Activated CD4-positive, alpha-beta T cell treated with anti-CD3 and anti-CD28 coated beads, Interleukin-2, Interleukin-6, amounts not matched to agents 100 ng/mL and 50 ng/mL, durations not matched to agents 16 hours and 8 hours (primary cell): ENCODE measurements at regions not wholly inside any gene's neighbourhood (a gene's known extent, or its start where the extent isn't known, plus 50 kb on each side); places are given as distances from the start of the nearest gene placed in this dataset.
"Not testable (repeated sequence)": the region's sequence is repeated elsewhere in the genome, so short reads cannot be mapped to it uniquely, and the experiment has no call there.

ENCODE experiments used
- DNase-seq: peaks from one replicate; pipeline ENCODE4 v3.0.0-alpha.2; 2020

DNA sequence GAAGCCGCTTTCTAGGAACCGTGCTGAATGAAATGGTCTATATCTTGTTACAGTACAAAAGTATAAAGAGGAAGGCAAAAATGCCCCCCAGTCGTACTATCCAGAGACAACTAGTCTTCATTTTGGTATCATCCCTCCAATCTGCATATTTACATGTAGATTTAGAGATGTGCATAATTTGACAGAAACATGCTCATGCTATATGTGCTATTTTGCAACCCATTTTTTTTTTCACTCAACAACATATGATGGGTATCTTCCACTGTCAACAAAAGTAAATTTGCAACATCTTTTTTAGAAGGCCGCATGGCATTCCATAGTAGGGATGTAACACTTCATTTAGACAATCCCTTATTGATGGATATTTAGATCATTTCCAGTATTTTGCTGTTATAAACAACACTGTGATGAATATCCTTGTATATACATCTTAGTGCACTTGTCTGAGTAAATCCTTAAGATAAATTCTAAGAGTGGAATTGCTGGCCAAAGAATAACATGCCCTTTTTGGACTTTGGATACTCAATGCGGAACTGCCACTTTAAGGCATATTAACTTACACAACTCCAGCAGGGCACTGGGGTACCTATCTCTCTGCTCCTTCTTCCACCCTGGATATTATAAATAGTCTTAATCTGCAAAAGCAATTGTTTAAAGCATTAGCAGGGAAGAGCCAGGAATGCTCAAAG, 71.1 kb upstream of the SH3PXD2B start:
- DNase-seq, result no peak

DNA sequence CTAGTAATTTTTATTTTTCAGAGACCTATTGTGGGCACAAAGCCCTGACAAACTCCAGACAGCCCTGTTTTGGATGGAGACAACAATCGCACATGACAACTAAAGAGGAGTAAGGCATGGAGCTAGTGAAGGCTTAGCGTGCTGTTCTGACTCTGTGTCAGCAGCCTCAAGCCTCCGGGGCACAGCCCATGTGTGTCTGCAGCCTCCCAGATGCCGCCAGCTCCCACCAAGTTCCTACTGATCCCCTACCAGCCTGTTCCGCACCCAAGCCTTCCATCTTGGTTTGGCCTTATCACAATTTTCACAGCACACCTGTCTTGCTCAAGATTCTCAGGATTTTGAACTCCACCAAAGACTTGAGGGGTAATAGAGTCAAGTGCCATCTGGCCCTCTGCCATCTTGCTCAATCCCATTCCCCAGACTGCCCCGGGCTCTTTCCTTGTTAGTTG, 70.3 kb upstream of the SH3PXD2B start:
- no peak for DNase-seq

DNA sequence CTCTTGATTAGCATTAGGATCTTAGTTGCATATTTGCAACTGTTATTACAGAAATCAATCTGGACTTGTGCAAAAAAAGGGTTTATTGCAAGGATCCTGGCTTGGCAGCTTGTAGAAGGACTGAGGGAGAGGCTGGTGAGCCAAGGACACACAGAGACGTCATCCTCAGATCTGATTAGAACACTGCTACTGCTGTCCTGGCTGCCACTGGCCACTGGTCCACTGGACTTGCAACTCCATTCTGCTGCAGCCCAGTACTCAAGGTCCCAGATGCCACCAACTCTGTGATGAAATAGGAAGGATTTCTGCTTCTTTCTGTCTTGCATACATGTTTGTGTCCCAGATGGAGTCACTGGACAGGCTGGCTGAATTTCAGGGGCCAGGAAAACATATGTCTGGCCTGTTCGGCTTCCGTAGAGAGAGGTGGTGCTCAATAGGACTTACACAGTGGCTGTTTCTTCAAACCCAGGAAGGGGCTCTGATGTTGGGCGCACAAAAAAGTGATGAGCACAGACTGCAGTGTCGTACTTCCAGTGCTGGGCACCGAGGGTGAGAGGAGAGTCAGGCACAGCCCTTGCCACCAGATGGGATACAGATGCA, 68.9 kb upstream of the SH3PXD2B start:
- DNase-seq, result no peak

DNA sequence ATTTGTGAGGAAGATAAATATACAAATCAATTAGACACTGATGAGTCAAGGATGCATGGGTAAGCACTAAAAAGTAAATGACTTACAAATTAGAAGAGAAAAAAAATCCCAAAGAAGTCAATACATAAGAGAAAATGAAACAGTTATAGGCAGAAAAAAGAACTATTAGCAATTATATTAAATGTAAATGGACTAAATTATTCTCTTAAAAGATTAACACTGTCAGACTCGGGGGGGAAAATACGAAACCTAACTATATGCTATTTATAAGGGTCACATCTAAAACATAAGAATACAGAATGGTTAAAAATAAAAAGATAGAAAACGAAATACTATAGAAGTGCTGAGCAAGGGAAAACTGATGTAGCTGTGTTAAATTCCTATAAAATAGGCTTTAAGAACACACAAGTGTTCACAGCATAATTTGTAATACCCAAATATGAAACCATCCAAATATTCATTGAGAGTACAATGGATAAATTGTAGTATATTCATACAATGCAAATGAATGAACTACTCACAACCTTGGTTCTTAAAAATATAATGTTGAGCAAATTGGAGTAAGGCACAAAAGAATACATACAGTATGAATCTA, 67.1 kb upstream of the SH3PXD2B start:
- DNase-seq, result no peak

DNA sequence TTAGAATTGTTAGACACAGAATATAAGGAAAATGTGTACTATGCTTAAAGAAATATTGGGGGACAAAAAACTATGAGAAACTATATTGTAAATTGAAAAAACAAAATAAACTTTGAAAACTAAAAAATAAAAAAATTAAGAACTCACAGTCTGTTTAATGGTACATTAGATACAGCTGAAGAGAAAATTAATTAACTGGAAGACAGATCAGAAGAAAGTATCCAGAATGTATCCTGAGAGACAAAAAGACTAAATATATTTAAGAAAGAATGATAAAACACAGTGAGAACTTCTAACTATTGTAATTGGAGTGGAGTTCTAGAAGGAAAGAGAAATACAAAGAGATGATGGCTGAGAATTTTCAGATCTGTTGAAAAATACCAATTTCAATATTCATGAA, 57.6 kb upstream of the SH3PXD2B start:
- DNase-seq, result no peak

DNA sequence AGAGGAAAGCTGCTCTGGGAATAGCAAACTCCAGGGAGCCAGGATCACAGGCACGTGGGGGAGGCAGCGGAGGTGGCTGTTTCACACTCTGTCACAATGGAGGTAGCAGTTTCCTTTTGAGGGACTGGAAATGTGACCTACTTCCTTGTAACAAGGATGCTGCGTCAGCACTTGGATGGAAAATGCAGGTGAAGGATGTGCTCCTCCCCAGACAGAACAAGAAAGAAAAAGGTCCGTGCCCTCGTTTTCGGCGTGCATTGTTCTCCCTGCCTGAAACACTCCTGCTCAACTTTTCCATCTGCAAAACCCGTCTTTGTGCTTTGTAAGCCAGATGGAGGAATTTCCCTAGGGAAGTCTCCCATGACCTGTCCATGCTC, 55.1 kb upstream of the SH3PXD2B start:
- DNase-seq, result no peak

DNA sequence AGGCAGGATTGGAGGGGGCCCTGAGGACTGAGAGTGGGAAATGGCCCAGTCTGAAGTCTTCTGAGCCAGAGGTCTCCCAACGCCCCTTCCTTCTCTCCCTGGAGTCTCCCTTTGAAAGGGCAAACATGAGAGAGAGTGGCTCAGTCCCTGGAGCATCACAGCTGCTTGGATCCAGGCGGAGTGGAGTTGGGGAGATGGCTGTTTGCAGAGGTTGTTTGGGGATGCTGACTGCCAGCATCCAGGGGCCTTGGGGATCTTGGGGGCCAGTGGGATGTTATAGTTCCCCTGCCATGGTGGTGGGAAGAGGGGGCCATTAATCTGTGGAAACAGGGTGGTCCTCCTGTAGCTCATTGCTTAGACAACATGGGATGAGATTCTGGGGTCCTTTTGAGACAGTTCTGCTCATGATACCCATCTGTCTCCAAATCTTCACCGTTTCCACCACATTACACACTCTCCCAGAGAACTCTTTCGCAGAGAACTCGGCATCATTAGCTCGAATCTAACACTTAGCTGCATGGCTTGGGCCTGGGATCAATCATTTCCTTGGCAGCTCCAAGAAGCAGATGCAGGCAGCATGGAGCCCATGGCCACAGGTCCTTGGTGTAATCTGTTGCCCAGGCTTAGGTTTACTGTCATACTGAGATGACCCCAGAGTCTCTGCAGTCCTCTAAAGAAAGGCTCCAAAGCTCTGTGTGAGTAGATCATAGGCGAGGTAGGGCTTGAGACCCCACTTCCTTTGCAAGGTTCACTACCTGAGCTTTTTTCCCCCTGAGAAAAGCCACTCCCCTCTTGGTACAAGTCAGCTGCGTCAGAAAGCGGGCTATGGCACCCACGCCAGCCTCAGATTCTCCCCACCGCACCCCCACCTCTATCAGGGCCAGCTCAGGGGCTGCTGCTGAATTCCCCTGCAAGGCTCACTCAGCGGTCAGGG, 54.4 kb upstream of the SH3PXD2B start:
- no peak for DNase-seq

DNA sequence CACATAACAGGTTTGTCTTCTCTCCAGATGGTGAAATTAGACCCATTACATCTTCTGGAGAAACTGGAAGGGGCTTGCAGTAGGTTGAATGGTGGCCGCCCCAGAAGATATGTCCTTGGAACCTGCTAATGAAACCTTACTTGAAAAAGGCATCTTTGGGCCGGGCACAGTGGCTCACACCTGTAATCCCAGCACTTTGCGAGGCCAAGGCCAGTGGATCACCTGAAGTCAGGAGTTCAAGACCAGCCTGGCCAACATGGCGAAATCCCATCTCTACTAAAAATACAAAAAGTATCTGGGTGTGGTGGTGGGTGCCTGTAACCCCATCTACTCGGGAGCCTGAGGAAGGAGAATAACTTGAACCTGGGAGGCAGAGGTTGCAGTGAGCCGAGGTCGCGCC, 53.2 kb upstream of the SH3PXD2B start:
- DNase-seq, result not testable (repeated sequence)

DNA sequence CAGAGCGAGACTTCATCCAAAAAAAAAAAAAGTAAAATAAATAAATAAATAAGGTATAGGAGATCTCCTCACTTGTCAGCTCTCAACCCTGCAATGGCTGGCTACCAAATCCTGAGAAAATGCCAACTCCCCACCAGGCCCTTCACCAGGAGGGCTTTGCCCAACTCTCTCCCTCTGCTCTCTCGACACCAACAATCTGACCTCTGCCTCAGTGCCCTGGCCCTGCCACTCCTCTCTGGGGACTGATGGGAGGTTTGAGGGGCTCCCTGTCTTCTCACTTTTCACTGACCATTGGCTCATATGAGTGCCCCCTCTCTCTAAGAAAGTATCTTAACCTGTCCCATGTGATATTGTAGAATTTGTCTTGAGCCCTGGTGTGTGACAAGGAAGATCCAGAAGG, 52.6 kb upstream of the SH3PXD2B start:
- DNase-seq, result no peak

DNA sequence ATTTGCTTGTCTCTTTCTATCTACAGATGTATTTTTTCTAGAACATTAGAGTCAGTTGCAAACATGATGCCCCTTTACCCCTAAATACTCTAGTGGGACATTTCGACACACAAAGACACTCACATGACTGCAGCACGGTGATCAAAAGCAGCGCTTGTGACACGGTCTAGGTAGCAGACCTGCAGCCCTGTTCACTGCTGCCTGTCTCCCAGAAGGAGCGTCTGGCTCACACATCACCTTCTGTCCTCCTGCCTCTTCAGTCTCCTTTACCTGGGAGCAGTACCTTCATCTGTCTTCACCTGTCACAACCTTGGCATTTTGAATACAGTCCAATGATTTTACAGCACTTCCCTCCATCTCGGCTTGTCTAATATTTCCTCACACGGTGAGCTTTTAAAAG, 51.9 kb upstream of the SH3PXD2B start:
- DNase-seq, result no peak

DNA sequence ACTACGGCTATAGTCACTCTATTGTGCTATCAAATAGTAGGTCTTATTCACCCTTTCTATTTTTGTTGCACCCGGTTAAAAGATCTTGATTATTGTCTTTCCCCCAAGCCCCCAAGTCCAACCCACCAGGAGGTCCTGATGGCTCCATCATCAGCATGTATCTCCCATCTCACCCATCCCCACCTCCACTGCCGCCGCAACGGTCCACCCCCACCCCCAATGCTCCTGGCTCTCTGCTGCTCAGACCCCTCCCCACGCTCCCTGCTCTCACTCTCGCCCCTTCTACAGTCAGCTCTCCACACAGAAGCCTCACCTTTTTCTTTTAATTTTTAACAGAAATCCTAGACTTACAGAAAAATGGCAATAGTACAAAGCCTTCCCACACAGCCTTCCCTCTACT, 51.5 kb upstream of the SH3PXD2B start:
- DNase-seq, result no peak

DNA sequence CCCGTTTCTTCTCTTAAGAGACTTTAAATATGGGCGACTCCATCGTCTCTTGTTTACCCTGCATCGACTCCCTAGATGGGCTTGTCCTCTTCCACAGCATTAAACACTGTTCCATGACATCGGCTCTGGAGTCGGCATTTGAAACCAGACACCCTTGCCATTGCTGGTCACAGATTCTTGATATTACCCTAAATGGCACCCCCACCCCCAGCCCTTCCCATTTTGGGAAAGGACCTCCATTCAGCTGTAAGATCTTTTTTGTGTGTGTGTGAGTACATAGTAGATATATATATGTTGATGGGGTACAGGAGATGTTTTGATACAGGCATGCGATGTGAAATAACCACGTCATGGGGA, 51.1 kb upstream of the SH3PXD2B start:
- no peak for DNase-seq

DNA sequence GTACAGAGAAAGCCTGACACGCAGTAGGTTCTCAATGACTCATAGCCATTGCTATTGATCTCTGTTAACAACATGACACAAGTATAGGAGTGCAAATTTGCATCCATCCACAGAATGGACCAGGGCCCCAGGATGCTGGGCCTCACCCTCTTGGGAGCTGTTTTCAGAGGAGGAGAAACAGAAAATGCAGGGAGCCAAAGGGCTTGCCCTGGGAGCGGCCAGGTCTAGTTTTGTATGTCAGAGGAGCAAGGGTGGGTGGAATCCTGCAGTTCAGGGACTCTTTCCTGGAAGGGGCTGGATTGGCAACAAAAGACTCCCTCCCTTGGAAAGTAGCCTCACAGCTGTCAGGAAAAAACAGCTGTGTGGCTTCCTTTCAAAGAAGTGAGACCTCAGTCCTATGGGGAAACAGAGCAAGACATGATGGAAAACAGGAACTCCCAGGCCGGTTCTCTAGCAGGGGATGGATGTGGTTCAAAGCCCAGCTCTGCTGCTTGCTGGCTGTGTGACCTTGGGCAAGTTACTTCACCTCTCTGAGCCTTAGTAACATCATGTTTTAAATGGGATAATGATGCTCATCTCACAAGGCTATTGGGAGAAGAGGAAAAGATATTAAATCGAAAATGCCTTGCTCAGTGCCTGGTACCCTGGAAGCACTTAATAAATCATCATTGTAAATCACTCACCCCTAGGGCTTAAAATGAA, 50.5 kb upstream of the SH3PXD2B start:
- DNase-seq, result no peak

DNA sequence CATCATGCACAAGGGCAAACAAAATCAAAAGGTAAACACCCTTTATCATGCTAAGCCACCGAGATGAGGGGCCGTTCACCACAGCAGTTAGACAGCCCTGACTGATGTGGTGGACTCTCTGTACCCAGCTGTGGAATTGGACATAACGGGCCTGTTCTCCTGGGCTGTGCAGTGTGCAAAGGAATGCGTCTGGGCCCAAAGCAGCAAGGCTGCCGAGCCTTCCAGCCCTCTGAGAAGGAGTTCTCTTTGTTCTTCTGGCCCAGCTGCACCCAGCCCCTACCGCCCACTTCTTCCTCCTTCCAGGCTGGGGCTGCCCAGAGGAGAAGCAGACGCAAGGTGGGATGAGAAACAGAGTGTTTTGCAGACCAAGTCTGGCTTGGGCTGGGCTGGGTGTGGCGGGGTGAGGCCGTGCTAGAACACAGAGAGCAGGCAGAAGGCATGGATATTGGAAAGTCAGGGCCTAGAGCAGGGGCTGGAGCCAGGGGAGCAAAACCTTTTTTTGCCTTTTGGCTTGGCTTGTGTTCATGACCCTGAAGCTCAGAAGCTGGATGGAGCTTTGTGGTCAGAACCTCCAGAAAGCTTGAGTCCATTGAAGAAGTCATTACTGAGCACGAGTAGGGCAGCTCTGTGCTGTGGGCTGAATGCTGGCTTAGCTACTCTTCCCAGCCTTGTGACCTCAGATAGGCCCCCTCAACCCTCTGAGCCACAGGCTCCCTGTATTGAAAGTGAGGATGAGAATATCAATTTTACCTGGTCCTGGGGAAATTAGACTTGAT, 49.8 kb upstream of the SH3PXD2B start:
- DNase-seq, result no peak
